ENCODE measurements at regions not wholly inside any gene's neighbourhood (a gene's known extent, or its start where the extent isn't known, plus 50 kb on each side); places are given as distances from the start of the nearest gene placed in this dataset.
"Not testable (repeated sequence)": the region's sequence is repeated elsewhere in the genome, so short reads cannot be mapped to it uniquely, and the experiment has no call there.

- no peak for DNase-seq
Measured at GRCh38 chr4:38314663-38315062, 349.3 kb upstream of the KLF3 start.

- no peak for DNase-seq
Measured at GRCh38 chr4:38315286-38315685, 348.7 kb upstream of the KLF3 start.

GRCh38 chr4:38316045-38316444 lies 348.0 kb upstream of the KLF3 start:
- no peak for DNase-seq

GRCh38 chr4:38317041-38317674 lies 346.8 kb upstream of the KLF3 start:
- DNase-seq = no peak

GRCh38 chr4:38318737-38319455 lies 345.1 kb upstream of the KLF3 start:
- DNase-seq = peak; percentile 92

- DNase-seq = peak; percentile 97
Measured at GRCh38 chr4:38319456-38320342, 344.3 kb upstream of the KLF3 start.

GRCh38 chr4:38320343-38320695 lies 343.7 kb upstream of the KLF3 start:
- DNase-seq = no peak

- no peak for DNase-seq
Measured at GRCh38 chr4:38320833-38321232, 343.2 kb upstream of the KLF3 start.

GRCh38 chr4:38322714-38323113 lies 341.3 kb upstream of the KLF3 start:
- DNase-seq = no peak

- DNase-seq = no peak
Measured at GRCh38 chr4:38323141-38323641, 340.8 kb upstream of the KLF3 start.

GRCh38 chr4:38324861-38325628 lies 339.0 kb upstream of the KLF3 start:
- DNase-seq = no peak

- DNase-seq = no peak
Measured at GRCh38 chr4:38325629-38325913, 338.4 kb upstream of the KLF3 start.

GRCh38 chr4:38326499-38326898 lies 337.5 kb upstream of the KLF3 start:
- DNase-seq = no peak

GRCh38 chr4:38327174-38327573 lies 336.8 kb upstream of the KLF3 start:
- DNase-seq = no peak

- no peak for DNase-seq
Measured at GRCh38 chr4:38328989-38329729, 334.8 kb upstream of the KLF3 start.

GRCh38 chr4:38330321-38330720 lies 333.7 kb upstream of the KLF3 start:
- DNase-seq = no peak

- DNase-seq = no peak
Measured at GRCh38 chr4:38330936-38331335, 333.1 kb upstream of the KLF3 start.

- DNase-seq = no peak
Measured at GRCh38 chr4:38332699-38333098, 331.3 kb upstream of the KLF3 start.

GRCh38 chr4:38333219-38333618 lies 330.8 kb upstream of the KLF3 start:
- DNase-seq = no peak

GRCh38 chr4:38334791-38335190 lies 329.2 kb upstream of the KLF3 start:
- no peak for DNase-seq

- not testable (repeated sequence) for DNase-seq
Measured at GRCh38 chr4:38338939-38339338, 325.1 kb upstream of the KLF3 start.

- no peak for DNase-seq
Measured at GRCh38 chr4:38343608-38344007, 320.4 kb upstream of the KLF3 start.

Data from eye (tissue), 1 donor.